IPS DF 19.7 (cell line): ENCODE measurements at regions not wholly inside any gene's neighbourhood (a gene's known extent, or its start where the extent isn't known, plus 50 kb on each side); places are given as distances from the start of the nearest gene placed in this dataset.
"Not testable (repeated sequence)": the region's sequence is repeated elsewhere in the genome, so short reads cannot be mapped to it uniquely, and the experiment has no call there.

Experiments used
- DNase-seq: peaks from one replicate; pipeline ENCODE4 v3.0.0-alpha.2; 2013; ENCODE audit warnings: low read depth, low spot score

GRCh38 chr10:6877722-6878392 is 297.8 kb upstream of the PRKCQ start:
- DNase-seq = no peak

GRCh38 chr10:6877336-6877721 is 297.3 kb upstream of the PRKCQ start:
- DNase-seq = no peak

- no peak for DNase-seq
Measured at GRCh38 chr10:6875269-6875865, 295.3 kb upstream of the PRKCQ start.

GRCh38 chr10:6871128-6871527 is 291.1 kb upstream of the PRKCQ start:
- DNase-seq = no peak

GRCh38 chr10:6868036-6868725 is 288.1 kb upstream of the PRKCQ start:
- DNase-seq = no peak

- no peak for DNase-seq
Measured at GRCh38 chr10:6866757-6867156, 286.7 kb upstream of the PRKCQ start.

- no peak for DNase-seq
Measured at GRCh38 chr10:6864142-6864541, 284.1 kb upstream of the PRKCQ start.

- no peak for DNase-seq
Measured at GRCh38 chr10:6863381-6863780, 283.3 kb upstream of the PRKCQ start.

GRCh38 chr10:6850452-6850851 is 270.4 kb upstream of the PRKCQ start:
- no peak for DNase-seq

- no peak for DNase-seq
Measured at GRCh38 chr10:6847561-6847960, 267.5 kb upstream of the PRKCQ start.

GRCh38 chr10:6843894-6844650 is 264.0 kb upstream of the PRKCQ start:
- DNase-seq = no peak

GRCh38 chr10:6843481-6843881 is 263.4 kb upstream of the PRKCQ start:
- no peak for DNase-seq

- no peak for DNase-seq
Measured at GRCh38 chr10:6842722-6843121, 262.6 kb upstream of the PRKCQ start.

GRCh38 chr10:6841761-6842160 is 261.7 kb upstream of the PRKCQ start:
- no peak for DNase-seq

GRCh38 chr10:6840766-6841165 is 260.7 kb upstream of the PRKCQ start:
- DNase-seq = no peak

GRCh38 chr10:6840201-6840691 is 260.2 kb upstream of the PRKCQ start:
- no peak for DNase-seq

GRCh38 chr10:6838118-6838517 is 258.0 kb upstream of the PRKCQ start:
- no peak for DNase-seq

- no peak for DNase-seq
Measured at GRCh38 chr10:6833458-6834011, 253.5 kb upstream of the PRKCQ start.

- DNase-seq = not testable (repeated sequence)
Measured at GRCh38 chr10:6830981-6831380, 250.9 kb upstream of the PRKCQ start.

GRCh38 chr10:6824793-6825192 is 244.7 kb upstream of the PRKCQ start:
- not testable (repeated sequence) for DNase-seq

- DNase-seq = no peak
Measured at GRCh38 chr10:6823770-6824169, 243.7 kb upstream of the PRKCQ start.

- DNase-seq = no peak
Measured at GRCh38 chr10:6819301-6819700, 239.2 kb upstream of the PRKCQ start.
